ENCODE measurements at regions not wholly inside any gene's neighbourhood (a gene's known extent, or its start where the extent isn't known, plus 50 kb on each side); places are given as distances from the start of the nearest gene placed in this dataset.

GRCh38 chr3:143206955-143207337 is 87.4 kb downstream of the CHST2 start:
- DNase-seq (ENCODE audit: low read depth): no peak
- no peak for FAIRE-seq
- no peak overlapping the region for H3K4me3 ChIP-seq (ENCODE audit: low read depth, low read length)
- TF ChIP-seq CTCF (IDR thresholded peaks at IDR 0.05; ENCODE audit: insufficient read depth, low read length, severe bottlenecking): no peak
- H3K36me3 ChIP-seq (ENCODE audit: control insufficient read depth, insufficient read depth, low read length): no peaks in the 10 kb centered on the region
- no peaks in the 10 kb centered on the region for H3K27me3 ChIP-seq (ENCODE audit: control insufficient read depth, insufficient read depth, low read length)

GRCh38 chr3:143207338-143207961 is 87.9 kb downstream of the CHST2 start:
- DNase-seq (ENCODE audit: low read depth) (peak; percentile 7), FAIRE-seq (no peak)

GRCh38 chr3:143208976-143209714 is 89.6 kb downstream of the CHST2 start:
- TF ChIP-seq CTCF (IDR thresholded peaks at IDR 0.05; ENCODE audit: insufficient read depth, low read length, severe bottlenecking): no peak
- Histone ChIP-seq H3K4me3 (ENCODE audit: low read depth, low read length) (no peak overlapping the region), H3K27me3 (ENCODE audit: control insufficient read depth, insufficient read depth, low read length) (no peaks in the 10 kb centered on the region), H3K36me3 (ENCODE audit: control insufficient read depth, insufficient read depth, low read length) (no peaks in the 10 kb centered on the region)
- DNase-seq (ENCODE audit: low read depth) (no peak), FAIRE-seq (no peak)

More at GRCh38 chr3:143207338-143207961, 87.9 kb downstream of the CHST2 start:
- no peaks in the 10 kb centered on the region for H3K36me3 ChIP-seq (ENCODE audit: control insufficient read depth, insufficient read depth, low read length)
- no peaks in the 10 kb centered on the region for H3K27me3 ChIP-seq (ENCODE audit: control insufficient read depth, insufficient read depth, low read length)
- H3K4me3 ChIP-seq (ENCODE audit: low read depth, low read length): no peak overlapping the region
- TF ChIP-seq CTCF (IDR thresholded peaks at IDR 0.05; ENCODE audit: insufficient read depth, low read length, severe bottlenecking): no peak

GRCh38 chr3:143209715-143210059 is 90.1 kb downstream of the CHST2 start:
- no peak overlapping the region for H3K4me3 ChIP-seq (ENCODE audit: low read depth, low read length)
- FAIRE-seq (no peak), DNase-seq (ENCODE audit: low read depth) (no peak)
- H3K27me3 ChIP-seq (ENCODE audit: control insufficient read depth, insufficient read depth, low read length): no peaks in the 10 kb centered on the region
- TF ChIP-seq CTCF (IDR thresholded peaks at IDR 0.05; ENCODE audit: insufficient read depth, low read length, severe bottlenecking): no peak
- no peaks in the 10 kb centered on the region for H3K36me3 ChIP-seq (ENCODE audit: control insufficient read depth, insufficient read depth, low read length)

GRCh38 chr3:143210141-143210540 is 90.6 kb downstream of the CHST2 start:
- TF ChIP-seq CTCF (IDR thresholded peaks at IDR 0.05; ENCODE audit: insufficient read depth, low read length, severe bottlenecking): no peak
- Histone ChIP-seq H3K4me3 (ENCODE audit: low read depth, low read length) (no peak overlapping the region), H3K36me3 (ENCODE audit: control insufficient read depth, insufficient read depth, low read length) (no peaks in the 10 kb centered on the region), H3K27me3 (ENCODE audit: control insufficient read depth, insufficient read depth, low read length) (no peaks in the 10 kb centered on the region)
- no peak for FAIRE-seq
- DNase-seq (ENCODE audit: low read depth): no peak

All from bronchial epithelial cell (primary cell).